CD4-positive, alpha-beta T cell treated with Interleukin-15 for 1 hour (primary cell): ENCODE measurements at regions not wholly inside any gene's neighbourhood (a gene's known extent, or its start where the extent isn't known, plus 50 kb on each side); places are given as distances from the start of the nearest gene placed in this dataset.
A peak's percentile ranks its signal among the peaks of the same experiment; 100 is the strongest.

ENCODE experiments used
- DNase-seq: peaks from one replicate; pipeline ENCODE4 v3.0.0-alpha.2; 2020

DNA sequence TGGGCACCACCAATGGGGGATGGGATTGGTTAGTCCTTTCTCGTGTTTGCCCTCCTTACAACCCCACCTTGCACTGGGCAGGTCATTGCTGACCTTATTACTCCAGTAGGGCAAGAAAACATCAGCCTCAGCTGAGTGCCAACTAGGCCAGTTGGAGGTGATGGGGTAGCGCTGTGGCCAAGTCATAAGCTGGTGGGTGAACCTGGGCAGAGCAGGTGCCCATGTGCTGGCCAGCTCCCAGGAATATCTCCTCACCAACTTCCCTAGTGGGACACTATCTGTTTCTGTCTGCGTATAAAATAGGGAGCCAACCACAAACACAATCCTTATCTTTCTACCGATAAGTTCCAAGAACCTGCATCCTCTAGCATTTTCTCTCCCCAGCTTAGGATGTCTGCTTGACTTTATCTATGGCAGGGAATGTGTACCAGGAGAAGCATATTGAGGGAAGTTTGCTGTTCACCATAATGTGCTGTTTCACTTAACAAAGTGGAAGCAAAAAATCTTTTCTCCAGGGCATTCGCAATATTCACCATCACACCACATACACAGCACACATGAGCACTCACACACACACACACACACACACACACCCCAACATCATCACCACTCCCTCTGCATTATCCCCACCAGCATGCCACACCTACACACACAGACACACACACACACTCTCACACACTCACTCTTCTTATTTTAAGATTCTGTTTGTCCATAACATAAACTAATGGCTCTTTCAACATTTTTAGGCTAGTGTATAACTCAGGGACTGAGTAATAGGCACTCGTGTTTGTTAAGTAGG is 390.0 kb downstream of the ENC1 start:
- DNase-seq = no peak

DNA sequence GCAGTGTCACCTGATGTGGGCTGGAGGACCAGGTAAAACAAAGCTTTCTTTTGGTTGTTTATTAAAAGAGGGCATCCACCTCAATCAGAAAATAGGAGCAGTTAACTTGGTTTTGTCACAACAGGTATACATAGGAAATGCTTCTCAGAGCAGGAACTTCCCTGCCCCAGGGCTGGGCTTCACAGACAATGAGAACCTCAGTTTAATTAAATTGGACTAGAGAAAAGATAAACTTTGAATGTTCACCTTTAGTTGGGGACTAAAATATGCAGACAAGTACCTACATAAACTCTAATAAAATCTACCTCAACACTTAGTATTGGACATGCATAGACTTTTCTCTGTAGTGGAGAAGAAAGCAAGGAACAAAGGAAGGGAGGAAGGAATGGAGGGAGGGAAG is 392.0 kb downstream of the ENC1 start:
- no peak for DNase-seq

GRCh38 chr5:74244406-74244805 is 396.1 kb downstream of the ENC1 start:
- DNase-seq = no peak

- DNase-seq = no peak
Measured at GRCh38 chr5:74243634-74244033, 396.9 kb downstream of the ENC1 start.

- no peak for DNase-seq
Measured at GRCh38 chr5:74242516-74242915, 398.0 kb downstream of the ENC1 start.

DNA sequence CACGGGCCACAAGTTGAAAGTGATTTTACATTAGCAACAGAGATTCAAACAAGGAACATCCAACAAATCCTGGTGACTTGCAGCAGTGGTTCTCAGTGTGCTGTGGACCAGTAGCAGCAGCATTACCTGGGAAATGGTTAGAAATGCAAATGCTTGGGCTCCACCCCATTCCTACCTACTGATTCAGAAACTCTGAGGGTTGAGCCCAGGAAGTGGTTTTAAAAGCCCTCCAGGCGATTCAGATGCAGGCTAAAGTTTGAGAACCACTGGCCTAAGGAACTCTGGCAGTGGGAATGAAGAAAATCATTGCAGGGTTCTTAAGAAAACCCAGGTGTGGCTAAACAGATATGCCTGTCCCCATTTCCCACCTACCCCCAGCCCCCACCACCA is 398.8 kb downstream of the ENC1 start:
- DNase-seq = no peak

DNA sequence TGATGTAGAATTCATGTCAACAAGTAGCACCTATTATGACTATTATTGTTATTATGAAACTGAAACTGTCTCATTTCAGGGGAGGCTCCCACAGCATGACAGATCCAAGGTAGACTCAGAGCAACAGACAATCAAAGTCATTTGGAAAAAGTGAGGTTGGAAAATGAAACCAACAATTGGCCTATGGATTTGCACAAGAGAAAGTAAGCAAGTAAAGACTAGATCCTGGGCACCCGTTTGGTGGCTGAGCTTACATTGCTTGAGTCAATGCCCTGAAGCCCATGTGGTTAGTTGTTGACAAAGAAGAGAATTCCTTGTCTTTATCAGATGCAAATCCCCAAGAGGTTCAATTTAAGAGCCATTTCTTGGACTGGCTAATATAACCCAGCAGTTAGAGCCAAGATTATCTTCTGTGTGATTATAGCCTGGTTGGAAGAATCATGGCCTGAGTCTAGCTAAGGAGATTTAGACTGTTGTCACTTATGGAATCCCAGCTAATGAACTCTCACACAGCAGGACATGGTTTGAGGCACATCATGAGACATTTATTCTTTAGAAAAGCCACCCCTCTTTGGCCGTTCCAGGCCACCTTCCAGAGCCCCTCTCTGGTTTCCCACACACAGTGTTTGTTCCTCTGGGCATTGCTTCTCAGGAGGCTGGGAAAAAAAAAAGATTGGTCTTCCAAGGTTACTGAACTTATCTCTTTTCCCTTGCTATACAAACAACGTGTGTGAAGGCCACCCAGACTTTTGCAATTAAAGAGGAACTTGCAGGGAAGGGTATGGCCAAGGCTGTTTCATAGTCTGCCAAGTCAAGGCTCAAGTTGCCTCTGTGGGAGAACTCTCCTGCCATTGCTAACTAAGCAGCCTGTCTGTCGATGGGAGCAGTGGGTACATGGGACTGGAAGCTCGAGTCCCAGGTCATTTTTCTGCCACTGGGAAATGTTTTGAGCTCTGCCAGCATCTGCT is 399.5 kb downstream of the ENC1 start:
- DNase-seq = no peak

- peak; percentile 34 for DNase-seq
Measured at GRCh38 chr5:74239261-74239660, 401.3 kb downstream of the ENC1 start.

DNA sequence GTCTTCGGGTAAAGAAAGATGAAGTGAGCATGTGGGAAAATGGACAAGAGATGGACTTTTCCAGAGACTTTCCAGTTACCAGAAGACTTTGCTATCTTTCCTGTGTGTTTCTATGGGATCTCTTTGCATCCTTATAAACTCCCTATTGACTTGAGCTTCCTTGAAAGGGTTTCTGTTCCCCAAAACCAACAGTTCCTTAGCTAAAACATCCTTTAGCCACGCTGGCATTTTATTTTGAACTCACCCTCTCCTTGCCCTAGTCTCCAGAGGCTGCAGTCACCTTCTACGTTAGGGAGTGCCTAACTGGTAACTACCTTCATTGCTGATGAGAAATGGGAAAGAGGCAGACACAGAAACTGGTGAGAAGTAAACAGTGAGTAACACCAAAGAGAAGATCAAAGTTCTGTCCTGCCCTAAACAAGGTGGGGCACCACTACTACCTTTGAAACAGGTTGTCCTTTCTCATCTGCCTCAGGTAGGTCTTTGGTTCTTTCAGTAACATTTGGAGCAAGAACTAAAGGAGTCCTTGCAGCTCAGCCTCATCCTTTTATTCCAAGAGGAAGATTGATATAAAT is 402.9 kb downstream of the ENC1 start:
- no peak for DNase-seq

DNA sequence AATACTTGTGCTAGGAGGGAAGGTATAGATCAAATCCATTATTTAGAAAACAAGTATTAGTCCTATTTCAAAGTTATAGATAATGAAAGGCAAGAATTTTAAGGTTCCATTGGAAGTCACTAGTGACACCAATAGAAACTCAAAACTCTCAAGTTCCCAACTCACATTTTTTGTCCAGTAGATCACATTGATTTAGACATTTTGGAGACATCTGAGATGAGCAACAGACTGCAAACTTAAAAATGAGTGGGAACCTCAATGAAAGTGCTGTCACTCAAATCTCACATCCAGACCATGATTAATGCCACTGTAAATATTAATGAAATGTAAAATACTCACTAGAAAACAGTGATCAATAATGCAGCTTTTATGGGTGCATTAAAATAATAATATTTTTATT is 405.0 kb downstream of the ENC1 start:
- no peak for DNase-seq

- no peak for DNase-seq
Measured at GRCh38 chr5:74233571-74233970, 407.0 kb downstream of the ENC1 start.

- DNase-seq = no peak
Measured at GRCh38 chr5:74233091-74233490, 407.4 kb downstream of the ENC1 start.

DNA sequence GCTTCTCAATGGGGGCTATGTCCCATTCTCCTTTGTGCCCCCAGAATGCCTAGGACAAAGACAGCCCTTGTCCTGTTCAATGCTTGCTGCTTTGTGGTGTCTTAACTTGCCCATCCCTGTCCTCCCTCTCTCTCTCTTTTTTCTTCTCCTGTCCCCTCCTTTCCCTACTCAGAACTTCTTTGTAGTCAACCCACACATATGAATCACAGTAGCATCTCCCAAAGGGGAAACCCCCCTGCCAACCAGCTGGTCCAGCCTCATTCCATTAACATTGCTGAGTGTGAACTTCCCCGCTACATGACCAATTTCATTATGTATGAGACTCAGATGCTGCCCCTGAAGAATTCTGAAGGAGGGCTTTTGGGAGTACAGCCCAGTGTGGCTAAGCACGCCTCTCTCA is 408.3 kb downstream of the ENC1 start:
- DNase-seq = no peak

- no peak for DNase-seq
Measured at GRCh38 chr5:74231697-74232096, 408.8 kb downstream of the ENC1 start.

GRCh38 chr5:74226716-74227485 is 413.6 kb downstream of the ENC1 start:
- DNase-seq = no peak

DNA sequence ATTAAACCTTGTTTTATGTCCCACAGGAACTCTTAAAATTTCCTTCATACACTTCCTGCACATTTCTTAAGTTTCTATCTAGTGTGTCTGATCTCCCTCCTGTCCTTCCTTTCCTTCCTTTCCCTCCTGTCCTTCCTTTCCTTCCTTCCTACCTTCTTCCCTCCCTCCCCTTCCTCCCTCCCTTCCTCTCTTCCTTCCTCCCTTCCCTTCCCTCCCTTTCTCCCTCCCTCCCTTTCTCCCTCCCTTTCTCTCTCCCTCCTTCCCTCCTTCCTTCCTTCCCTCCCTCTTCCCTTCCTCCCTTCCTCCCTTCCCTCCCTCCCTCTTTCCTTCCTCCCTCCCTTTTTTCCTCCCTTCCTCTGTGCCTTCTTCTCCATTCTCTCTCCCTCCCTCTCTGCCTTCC is 414.9 kb downstream of the ENC1 start:
- no peak for DNase-seq

DNA sequence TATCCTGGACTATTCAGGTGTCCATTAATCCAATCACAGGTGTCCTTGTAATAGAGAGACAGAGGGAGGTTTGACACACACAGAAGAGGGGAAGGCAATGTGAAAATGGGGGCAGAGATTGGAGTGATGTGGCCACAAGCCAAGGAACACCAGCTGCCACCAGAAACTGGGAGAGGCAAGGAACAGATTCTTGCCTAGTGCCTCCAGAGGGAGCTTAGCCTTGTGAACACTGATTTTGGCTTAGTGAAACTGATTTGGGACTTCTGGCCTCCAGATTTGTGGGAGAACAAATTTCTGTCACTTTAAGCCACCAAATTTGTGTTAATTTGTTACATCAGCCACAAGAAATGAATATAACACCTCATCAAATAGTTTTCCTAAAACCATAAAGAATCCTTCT is 416.2 kb downstream of the ENC1 start:
- no peak for DNase-seq

GRCh38 chr5:74222806-74223205 is 417.7 kb downstream of the ENC1 start:
- DNase-seq = no peak

GRCh38 chr5:74221413-74221812 is 419.1 kb downstream of the ENC1 start:
- no peak for DNase-seq

GRCh38 chr5:74216012-74216411 is 424.5 kb downstream of the ENC1 start:
- DNase-seq = no peak

GRCh38 chr5:74212336-74212735 is 428.2 kb downstream of the ENC1 start:
- no peak for DNase-seq

GRCh38 chr5:74209571-74209970 is 431.0 kb downstream of the ENC1 start:
- DNase-seq = no peak
